Activated CD4-positive, CD25-positive, alpha-beta regulatory T cell treated with anti-CD3 and anti-CD28 coated beads, Interleukin-2, amount 50 U/mL, for 72 hours (primary cell): ENCODE measurements at regions not wholly inside any gene's neighbourhood (a gene's known extent, or its start where the extent isn't known, plus 50 kb on each side); places are given as distances from the start of the nearest gene placed in this dataset.

Source experiments
- DNase-seq: peaks from one replicate; pipeline ENCODE4 v3.0.0; 2021

DNA sequence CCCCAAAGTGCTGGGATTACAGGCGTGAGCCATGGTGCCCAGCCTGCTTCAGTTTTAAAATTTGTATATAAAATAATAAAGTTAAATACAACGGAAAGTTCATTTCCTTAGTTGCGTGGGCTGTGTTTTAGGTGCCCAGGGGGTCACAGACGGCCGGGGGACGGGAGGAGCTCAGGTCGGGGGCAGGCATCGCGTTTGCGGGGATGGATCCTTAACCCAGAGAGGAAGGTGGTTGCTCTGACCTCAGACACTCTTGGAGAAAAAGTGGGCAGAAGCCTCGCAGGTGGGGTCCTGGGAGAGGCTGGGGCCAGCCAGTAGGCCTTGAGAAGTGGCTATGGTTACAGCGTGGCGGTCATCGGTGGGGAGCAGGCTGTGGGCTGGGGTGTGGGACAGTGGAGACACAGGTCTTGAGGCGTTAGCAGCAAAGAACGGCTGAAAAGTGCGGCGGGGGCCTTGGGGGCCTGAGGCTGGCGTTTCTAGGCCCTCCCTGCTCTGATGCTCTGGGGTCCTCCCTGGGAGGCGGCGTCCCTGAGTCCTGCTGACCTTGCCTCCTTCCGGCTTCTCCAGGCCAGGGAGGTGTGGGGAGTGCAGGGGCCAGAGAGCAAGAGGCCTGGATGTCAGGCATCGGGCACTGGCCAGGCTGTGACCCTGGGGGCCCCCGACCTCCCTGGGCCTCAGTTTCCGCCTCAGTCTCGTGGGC lies 54.4 kb downstream of the UNCX start:
- DNase-seq: no peak

DNA sequence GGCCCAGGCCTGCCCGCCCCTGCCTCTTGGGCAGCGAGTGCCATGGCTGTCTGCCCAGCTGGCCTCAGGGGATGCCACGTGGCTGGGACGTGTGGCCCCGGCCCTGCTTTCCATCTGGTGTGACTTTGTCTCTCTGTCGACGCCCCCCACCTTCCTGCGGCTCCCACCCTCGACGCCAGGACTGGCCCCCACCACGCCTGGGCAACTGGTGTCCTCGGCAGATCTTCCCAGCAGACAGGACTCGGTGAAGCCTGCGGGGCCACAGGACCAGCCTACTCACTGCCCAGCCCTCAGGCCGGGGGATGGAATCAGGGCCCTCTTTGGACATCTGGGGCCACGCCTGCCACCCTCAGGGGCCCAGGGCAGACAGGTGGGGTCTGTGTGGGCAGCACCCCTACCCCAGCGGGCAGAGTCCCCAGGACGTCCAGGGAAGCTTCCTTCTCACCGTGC lies 55.1 kb downstream of the UNCX start:
- no peak for DNase-seq

DNA sequence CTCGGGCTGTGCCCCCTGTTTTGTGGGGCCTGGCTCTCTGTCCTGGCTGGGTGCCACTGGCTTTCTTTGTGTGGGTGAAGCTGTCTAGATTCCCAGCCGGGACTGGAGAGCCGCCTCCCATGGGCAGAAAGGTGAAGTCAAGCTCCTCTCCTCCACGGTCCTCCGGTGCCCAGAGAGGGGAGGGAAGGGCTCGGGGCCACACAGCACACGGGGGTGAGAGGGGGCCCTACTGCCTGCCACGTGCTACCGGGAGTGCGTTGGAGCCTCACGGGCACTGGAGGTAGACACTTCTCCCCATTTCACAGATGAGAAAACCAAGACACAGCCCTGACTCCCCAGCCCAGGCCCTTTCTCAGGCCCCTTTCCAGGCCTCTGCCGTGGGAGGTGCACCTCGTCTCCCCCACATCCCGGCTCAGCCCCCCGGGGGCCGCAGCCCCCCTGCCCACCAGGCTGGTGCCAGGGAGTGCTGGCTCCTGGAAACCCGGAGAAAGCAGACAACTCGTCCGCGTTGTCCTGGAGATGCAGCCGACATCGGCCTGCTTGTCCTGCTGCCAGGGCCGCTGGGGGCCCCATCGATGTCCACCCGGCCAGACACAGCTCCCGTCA lies 55.8 kb downstream of the UNCX start:
- no peak for DNase-seq

DNA sequence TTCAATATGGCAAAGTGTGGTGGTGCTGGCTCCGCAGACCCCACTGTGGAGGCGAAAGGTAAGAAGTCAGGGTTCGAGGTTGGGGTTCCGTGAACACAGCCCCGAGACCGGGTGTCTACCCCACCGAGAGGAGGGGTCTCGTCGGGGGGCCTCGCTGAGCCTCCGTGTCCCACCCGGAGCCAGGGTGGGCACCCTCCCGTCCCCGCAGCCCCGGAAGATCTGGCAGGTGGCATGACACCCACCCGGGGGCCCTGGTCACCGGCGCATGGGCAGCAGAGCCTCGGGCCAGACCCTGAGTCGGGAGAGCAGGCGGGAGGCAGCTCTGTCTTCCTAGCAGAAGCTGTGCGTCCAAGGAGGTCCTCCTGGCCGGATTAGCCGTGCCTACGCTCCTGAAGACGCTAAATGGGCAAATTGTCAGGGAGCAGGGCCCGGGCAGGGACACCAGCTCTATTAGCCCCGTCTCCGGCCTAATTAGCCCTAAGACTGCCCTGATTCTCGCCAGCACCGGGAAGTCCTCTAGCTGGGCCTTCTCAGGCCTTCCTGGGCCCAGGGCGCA lies 56.4 kb downstream of the UNCX start:
- DNase-seq: no peak

GRCh38 chr7:1289666-1290025 lies 57.0 kb downstream of the UNCX start:
- no peak for DNase-seq

GRCh38 chr7:1290026-1290678 lies 57.5 kb downstream of the UNCX start:
- no peak for DNase-seq

GRCh38 chr7:1290679-1291356 lies 58.1 kb downstream of the UNCX start:
- no peak for DNase-seq

DNA sequence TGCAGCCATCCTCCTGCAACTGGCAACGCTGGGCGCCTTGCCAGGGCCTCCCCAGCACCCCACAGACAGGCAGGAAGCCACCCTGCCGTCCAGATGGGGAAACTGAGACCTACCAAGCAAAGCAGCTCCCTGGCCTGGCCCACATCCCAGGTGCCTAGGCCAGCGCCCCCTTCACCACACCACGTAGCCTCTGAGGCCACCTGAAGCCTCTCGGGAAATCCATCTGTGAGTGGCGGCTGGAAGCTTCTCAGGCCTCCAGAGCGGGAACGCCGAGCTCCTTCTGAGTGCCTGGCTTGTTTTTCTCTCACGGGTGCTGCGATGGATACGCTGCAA lies 58.7 kb downstream of the UNCX start:
- no peak for DNase-seq

GRCh38 chr7:1291845-1292765 lies 59.4 kb downstream of the UNCX start:
- DNase-seq: no peak

- DNase-seq: no peak
These were observed 60.5 kb downstream of the UNCX start for GRCh38 chr7:1292972-1293830.

GRCh38 chr7:1293950-1294411 lies 61.3 kb downstream of the UNCX start:
- DNase-seq: no peak

DNA sequence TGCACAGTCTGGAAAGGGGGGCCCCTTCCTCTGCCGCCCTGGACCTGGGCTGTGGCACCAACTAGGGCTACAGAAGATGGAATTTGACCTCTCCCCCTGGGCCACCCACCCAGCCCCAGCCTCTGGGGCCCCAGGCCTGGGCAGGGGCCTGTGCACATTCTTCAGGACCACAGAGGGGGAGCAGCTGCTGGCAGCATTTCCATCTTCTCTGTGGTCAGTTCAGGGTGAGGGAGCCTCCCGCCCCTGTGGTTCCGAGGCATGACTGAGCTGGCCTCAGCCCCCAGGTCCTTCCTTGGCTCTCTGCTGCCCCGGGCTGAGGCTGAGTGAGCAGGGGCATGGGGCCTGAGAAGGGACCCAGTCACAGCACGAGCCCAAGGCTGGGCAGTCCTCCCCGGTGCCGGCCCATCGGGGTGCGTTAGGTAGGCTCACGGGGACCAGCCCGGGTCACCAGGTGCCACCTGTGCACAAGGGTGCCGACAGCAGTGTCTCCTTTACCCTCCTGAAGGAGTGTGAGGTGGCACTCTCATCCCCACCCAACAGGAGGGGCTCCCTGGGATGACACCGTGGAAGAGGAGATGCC lies 63.2 kb downstream of the UNCX start:
- DNase-seq: no peak

DNA sequence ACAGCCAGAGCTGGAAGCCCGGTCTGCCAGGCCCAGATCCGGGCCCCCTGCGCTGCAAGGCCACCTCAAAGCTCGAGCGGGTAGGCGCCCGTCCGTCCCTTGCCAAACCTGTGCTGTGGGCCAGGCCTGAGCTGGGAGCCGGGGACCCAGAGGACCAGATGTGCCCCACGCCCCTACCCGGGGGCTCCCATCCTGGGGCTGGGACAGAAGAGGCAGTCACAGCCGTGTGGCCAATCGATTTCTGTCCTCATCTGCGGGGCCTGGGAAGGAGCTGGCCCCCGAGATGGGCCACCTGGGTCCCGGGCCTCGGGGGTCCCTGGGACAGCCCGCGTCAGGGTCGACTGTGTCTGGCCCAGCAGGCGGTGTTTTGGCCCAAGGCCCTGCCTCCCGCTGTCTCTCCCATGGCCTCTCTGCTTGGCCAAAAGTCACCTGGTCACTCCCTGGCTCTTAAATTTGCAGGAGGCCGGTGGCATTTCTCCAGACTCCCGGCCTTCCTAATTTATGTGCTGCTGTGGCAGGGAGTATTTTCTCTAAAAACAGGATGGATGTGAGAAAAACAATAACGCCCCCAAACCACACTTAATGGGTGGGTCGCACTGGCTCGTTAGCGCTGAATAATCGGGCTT lies 63.8 kb downstream of the UNCX start:
- DNase-seq: no peak

DNA sequence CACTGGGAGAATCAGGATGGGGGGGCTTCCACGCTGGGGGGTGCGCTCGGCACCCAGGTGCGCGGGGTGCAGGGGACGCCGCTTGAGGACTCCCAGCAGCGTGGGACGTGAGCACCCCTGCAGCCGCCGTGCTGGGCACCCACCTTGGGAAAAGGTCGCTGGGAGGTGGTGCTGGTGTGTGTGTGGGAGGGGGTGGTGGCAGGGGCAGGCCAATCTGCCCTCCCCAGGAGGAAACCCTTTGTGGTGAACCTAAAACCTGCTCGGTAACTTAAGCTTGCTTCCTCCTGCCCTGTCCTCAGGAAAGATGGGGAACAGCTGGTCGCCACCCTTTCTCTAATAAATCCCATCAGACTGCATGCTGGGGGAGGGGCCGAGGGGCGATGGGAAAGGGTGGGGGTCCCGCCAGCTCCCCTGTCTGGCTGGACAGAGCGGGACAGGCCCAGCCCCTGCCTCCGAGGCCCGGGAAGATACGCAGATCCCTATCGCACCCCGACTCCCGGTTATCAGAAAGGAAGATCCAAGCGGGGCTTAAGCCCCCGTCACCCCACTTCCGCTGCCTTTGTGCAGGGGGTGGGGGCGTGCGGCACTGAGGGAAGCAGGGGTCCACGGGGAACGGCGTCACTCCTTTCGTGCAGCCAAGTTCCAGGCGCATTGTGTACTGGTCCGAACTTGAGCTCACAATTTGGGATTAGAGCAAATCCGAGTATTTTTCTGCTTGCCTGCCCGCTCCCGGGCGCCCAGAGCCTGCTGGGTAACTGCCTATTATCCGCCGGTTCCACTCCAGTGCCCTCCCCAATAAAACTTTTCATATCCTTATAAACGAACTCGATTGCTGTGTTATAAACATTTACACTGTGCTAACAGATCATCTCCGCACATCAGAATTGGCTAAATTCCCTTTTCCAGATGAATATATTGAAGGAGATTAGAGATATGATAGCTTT lies 64.6 kb downstream of the UNCX start:
- DNase-seq: no peak

- DNase-seq: no peak
These were observed 65.6 kb downstream of the UNCX start for GRCh38 chr7:1298051-1298930.

DNA sequence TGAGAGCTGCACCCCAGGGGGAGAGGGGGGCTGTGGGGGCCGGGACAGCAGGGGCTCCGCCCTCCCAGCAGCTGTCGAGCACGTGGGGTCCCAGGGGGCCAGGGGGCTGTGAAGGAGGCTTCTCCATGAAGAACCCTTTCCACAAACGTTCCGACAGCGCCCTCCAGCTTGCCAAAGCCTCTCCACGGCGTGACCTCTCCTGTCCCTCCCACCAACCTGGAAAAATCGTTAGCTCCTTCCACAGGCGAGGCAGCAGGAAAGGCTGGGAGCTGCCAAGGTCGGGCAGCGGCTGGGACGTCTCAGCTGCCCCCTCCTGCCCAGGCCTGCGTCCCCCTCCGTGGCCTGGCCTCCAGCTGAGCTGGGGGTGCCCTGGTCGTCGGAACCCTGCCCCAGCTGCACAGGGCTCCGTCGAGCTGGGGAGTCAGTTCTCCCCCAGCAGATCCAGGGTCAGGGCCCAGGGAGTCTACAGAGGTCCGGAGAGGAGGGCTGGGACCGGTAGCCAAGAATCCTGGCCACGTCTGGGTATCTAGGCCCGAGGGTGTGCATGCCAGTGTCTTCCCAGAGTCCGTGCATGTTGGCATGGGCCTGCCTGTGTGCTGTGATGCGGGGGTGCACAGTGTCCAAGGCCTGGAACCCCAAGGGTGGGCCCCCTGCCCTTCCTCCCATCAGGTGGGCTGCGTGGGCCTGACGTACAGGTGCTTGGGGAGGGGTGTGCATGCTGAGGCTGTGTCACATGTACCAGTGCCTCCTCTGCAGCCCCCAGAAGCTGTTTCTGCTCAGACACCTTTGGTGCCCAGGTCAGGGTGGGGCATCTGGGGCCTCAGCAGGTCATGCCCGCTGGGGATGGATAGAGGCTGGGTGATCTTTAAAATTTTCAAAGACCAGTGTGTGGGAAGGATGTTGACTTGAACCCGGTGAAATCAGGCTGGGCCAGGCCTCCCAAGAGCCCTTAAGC lies 66.5 kb downstream of the UNCX start:
- DNase-seq: no peak

GRCh38 chr7:1300206-1300605 lies 67.5 kb downstream of the UNCX start:
- no peak for DNase-seq
